Activated CD8-positive, alpha-beta T cell treated with anti-CD3 and anti-CD28 coated beads for 36 hours (primary cell): ENCODE measurements at regions not wholly inside any gene's neighbourhood (a gene's known extent, or its start where the extent isn't known, plus 50 kb on each side); places are given as distances from the start of the nearest gene placed in this dataset.

Experiments
- ATAC-seq: fragments of 200-7000 bp; cut with Tn5 transposase; one replicate; pipeline ENCODE4 v1.10.0; 2021; ENCODE audit warnings: mild to moderate bottlenecking, moderate library complexity
- CTCF ChIA-PET: fragments of 350-600 bp; sonication (Branson Sonifier 250); formaldehyde crosslinking; loops from one replicate; lab custom pipeline; 2021; ENCODE audit warnings: antibody characterized with exemption; lab: Charles Lee
- POLR2A ChIA-PET: fragments of 350-600 bp; sonication (Branson Sonifier 250); formaldehyde crosslinking; loops from one replicate; lab custom pipeline; 2021; ENCODE audit warnings: antibody characterized with exemption; lab: Charles Lee
- DNase-seq: peaks from one replicate; pipeline ENCODE4 v3.0.0-alpha.2; 2020
- H3K27ac Mint-ChIP-seq: one replicate; pipeline ENCODE4 v1.8.0; 2021; ENCODE audit warnings: mild to moderate bottlenecking, mixed read lengths
- H3K27me3 Mint-ChIP-seq: one replicate; pipeline ENCODE4 v1.8.0; 2021; ENCODE audit warnings: mixed read lengths
- H3K36me3 Mint-ChIP-seq: one replicate; pipeline ENCODE4 v1.8.0; 2021; ENCODE audit warnings: low read depth, mixed read lengths
- H3K4me1 Mint-ChIP-seq: one replicate; pipeline ENCODE4 v1.8.0; 2021; ENCODE audit warnings: low read depth, mixed read lengths
- H3K4me3 Mint-ChIP-seq: one replicate; pipeline ENCODE4 v1.8.0; 2021; ENCODE audit warnings: mild to moderate bottlenecking, moderate library complexity, mixed read lengths
- H3K9me3 Mint-ChIP-seq: one replicate; pipeline ENCODE4 v1.8.0; 2021; ENCODE audit warnings: mixed read lengths
- intact Hi-C: fragments of 100-400 bp; cut with micrococcal nuclease; formaldehyde crosslinking; loops from one replicate; pipeline ENCODE4 v1.10.0; 2022
- TF ChIP-seq, protein P1 (sequence below): fragments of 200-600 bp; IDR thresholded peaks from one replicate; pipeline ENCODE4 v1.8.0; 2022; ENCODE audit warnings: antibody characterized with exemption, mild to moderate bottlenecking

DNA sequence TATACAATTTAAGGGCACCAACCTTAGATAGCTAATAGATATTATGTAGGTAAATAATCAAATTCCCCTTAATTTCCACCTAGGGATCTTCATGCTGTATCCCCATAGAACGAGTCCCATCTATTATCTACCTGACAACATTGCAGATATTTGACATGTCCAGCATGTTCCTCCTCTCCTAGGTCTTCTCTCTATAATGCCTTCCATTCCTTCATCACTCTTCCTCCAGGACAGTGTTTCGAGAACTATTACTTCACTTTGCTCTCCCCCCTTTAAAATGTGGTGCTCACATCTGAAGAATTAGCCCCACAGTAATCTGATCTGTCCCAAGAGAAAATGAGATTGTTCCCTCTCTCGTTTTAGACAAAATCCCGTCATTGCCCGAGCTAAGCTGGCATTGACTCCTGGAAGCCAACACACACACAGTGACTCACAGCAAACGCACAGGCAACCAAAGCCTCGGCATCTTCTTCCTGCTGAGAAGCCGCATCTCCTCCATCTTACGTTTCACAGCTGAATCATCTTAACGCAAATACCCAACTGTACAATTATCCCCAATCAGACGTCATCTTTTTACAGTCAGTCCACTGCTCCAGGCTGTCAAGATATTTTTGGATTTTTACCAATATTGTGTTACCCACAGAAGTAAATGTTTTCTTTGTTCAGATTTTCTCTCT, 162.9 kb upstream of the AGAP1 start:
- CTCF ChIA-PET, result no interaction called here
- H3K4me1 Mint-ChIP-seq, result no peaks in the 10 kb centered on the region
- H3K27me3 Mint-ChIP-seq, result peaks cover 26% of the 10 kb centered on the region

DNA sequence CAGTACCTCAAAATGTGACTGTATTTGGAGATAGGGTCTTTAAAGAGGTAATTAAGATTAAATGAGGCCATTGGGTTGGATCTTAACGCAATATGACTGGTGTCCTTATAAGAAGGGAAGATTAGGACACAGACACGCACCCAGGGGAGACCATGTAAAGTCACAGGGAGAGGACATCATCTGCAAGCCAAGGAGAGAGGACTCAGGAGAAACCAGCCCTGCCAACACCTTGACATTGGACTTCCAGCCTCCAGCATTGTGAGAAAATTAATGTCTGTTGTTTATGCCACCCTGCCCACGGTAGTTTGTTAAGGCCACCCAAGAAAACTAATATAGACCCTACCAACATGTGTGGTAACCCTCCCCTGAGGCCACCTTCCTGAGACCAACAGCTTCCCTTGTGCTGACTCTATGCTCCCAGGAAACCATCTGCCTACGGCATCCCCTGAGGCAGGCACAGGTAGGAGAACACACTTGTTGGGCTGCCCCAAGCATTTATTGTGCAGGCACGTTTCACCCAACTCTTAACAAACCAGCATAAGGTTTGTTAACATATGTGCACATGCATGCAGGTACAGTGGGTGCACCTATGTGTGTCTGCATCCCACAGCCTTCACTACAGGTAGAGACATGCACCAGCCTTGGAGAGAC, 161.5 kb upstream of the AGAP1 start:
- ATAC-seq (no peak), DNase-seq (no peak)
- POLR2A ChIA-PET, result no interaction called here
- H3K27me3 Mint-ChIP-seq, result peaks cover 23% of the 10 kb centered on the region
- CTCF ChIA-PET, result no interaction called here
- H3K36me3 Mint-ChIP-seq, result no peaks in the 10 kb centered on the region
- intact Hi-C loops, result no loop called here
- no peak overlapping the region for H3K4me3 Mint-ChIP-seq
- TF ChIP-seq, protein P1, sequence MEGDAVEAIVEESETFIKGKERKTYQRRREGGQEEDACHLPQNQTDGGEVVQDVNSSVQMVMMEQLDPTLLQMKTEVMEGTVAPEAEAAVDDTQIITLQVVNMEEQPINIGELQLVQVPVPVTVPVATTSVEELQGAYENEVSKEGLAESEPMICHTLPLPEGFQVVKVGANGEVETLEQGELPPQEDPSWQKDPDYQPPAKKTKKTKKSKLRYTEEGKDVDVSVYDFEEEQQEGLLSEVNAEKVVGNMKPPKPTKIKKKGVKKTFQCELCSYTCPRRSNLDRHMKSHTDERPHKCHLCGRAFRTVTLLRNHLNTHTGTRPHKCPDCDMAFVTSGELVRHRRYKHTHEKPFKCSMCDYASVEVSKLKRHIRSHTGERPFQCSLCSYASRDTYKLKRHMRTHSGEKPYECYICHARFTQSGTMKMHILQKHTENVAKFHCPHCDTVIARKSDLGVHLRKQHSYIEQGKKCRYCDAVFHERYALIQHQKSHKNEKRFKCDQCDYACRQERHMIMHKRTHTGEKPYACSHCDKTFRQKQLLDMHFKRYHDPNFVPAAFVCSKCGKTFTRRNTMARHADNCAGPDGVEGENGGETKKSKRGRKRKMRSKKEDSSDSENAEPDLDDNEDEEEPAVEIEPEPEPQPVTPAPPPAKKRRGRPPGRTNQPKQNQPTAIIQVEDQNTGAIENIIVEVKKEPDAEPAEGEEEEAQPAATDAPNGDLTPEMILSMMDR, result no peak
- no peak overlapping the region for H3K27ac Mint-ChIP-seq
- H3K9me3 Mint-ChIP-seq, result no peaks in the 10 kb centered on the region
- no peaks in the 10 kb centered on the region for H3K4me1 Mint-ChIP-seq

More for the DNA sequence above, 162.9 kb upstream of the AGAP1 start:
- no peaks in the 10 kb centered on the region for H3K9me3 Mint-ChIP-seq
- no peak for ATAC-seq
- no peak overlapping the region for H3K27ac Mint-ChIP-seq
- POLR2A ChIA-PET, result no interaction called here
- TF ChIP-seq, protein P1, result no peak
- intact Hi-C loops, result no loop called here
- H3K4me3 Mint-ChIP-seq, result no peak overlapping the region
- DNase-seq, result no peak
- no peaks in the 10 kb centered on the region for H3K36me3 Mint-ChIP-seq

DNA sequence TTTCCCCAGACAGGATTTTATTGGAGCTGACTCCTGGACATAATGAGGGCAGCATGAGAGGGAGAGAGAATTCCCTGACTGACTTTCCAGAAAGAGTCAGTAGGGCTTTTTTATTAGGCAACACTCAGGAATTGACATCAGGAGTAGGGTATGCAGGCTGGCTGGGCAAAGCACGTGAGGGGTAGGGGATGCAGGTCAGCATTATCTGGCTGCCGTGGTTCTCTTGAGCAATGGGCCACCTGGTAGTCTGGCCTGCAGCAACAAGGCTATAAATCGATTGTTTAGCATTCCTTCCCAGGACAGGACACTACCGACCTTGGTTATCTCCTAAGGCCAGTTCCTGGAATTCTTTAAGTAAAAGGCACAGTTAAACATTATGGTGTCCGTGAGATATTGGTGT, 160.8 kb upstream of the AGAP1 start:
- Mint-ChIP-seq H3K36me3 (no peaks in the 10 kb centered on the region), H3K27ac (no peak overlapping the region), H3K4me1 (no peaks in the 10 kb centered on the region), H3K27me3 (peaks cover 23% of the 10 kb centered on the region), H3K9me3 (peaks cover 3% of the 10 kb centered on the region), H3K4me3 (no peak overlapping the region)
- no peak for ATAC-seq
- CTCF ChIA-PET, result no interaction called here
- intact Hi-C loops, result no loop called here
- no peak for DNase-seq
- POLR2A ChIA-PET, result no interaction called here
- TF ChIP-seq, protein P1, result no peak

DNA sequence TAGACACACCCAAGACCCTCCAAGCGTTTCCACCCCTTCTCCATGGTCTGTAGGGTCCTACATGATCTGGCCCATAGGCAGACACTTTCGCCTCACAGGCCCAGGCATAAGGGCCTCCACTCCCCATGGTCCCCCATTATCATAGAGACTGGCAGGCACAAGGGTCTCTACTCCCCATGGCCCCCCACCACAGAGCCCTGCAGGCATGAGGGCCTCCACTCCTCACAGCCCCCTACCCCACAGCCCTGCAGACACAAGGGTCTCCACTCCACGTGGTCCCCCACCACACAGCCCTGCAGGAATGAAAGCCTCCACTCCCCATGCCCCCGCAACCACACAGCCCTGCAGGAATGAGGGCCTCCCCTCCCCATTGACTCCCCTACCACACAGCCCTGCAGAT, 159.7 kb upstream of the AGAP1 start:
- ATAC-seq, result no peak
- TF ChIP-seq, protein P1, result no peak
- CTCF ChIA-PET, result no interaction called here

DNA sequence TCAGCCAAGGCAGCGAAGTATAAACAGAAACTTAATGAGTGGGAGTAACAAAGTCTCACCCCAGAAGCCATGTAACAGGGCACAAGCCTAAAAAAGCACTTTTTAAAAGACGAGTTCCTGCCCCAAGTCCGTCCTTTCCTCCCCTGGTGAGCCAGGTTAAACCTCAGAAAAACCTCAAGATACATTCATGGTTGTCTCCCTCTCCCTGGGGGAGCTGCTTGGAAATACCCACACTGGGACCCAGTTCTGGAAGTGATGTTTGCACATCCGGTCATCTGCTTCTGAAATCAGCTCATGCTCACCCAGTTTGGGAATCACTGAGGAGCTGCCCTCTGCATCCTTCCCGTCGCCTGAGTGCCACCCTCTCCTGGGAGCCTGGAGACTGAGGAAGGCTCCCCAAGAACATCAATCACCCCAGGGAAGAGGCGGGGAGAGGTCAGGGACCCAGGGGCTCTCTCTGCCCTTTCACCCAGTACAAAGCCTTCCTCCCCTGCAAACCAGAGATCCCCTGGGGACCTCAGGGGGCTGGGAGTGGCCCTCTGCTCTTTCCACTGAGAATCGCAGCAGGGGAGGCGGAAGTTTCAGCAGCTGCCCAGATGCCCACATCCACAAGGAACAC, 150.6 kb upstream of the AGAP1 start:
- peaks cover 11% of the 10 kb centered on the region for H3K27me3 Mint-ChIP-seq
- TF ChIP-seq, protein P1, result no peak
- H3K36me3 Mint-ChIP-seq, result no peaks in the 10 kb centered on the region
- ATAC-seq, result no peak
- no peak overlapping the region for H3K27ac Mint-ChIP-seq
- ChIA-PET CTCF (no interaction called here), POLR2A (interaction anchor here (0.6 kb wide), 1 partner anchor 89 kb away, joined by 3 read pairs; no protein-coding TSS in a partner anchor)
- intact Hi-C loops, result no loop called here
- no peak for DNase-seq
- H3K4me1 Mint-ChIP-seq, result no peaks in the 10 kb centered on the region
- peaks cover 4% of the 10 kb centered on the region for H3K9me3 Mint-ChIP-seq
- H3K4me3 Mint-ChIP-seq, result no peak overlapping the region

More for the DNA sequence above, 159.7 kb upstream of the AGAP1 start:
- intact Hi-C loops, result no loop called here
- Mint-ChIP-seq H3K9me3 (peaks cover 8% of the 10 kb centered on the region), H3K4me3 (no peak overlapping the region), H3K4me1 (no peaks in the 10 kb centered on the region), H3K27me3 (peaks cover 21% of the 10 kb centered on the region), H3K27ac (no peak overlapping the region), H3K36me3 (no peaks in the 10 kb centered on the region)
- DNase-seq, result no peak
- POLR2A ChIA-PET, result no interaction called here
